Muscle of leg (tissue), 3 donors: ENCODE measurements at regions not wholly inside any gene's neighbourhood (a gene's known extent, or its start where the extent isn't known, plus 50 kb on each side); places are given as distances from the start of the nearest gene placed in this dataset.

Source experiments
- DNase-seq: peaks from one replicate; pipeline ENCODE4 v3.0.0; 2013
- H3K27ac ChIP-seq: one replicate; pipeline ENCODE4 v1.5.1; 2013; ENCODE audit warnings: mild to moderate bottlenecking, low read length, control low read depth
- H3K27me3 ChIP-seq: one replicate; pipeline ENCODE4 v1.6.1; 2013; ENCODE audit warnings: low read length; ENCODE audit not compliant: control insufficient read depth, insufficient read depth
- H3K36me3 ChIP-seq: one replicate; pipeline ENCODE4 v1.6.1; 2013; ENCODE audit warnings: low read length; ENCODE audit not compliant: control insufficient read depth, insufficient read depth
- H3K4me1 ChIP-seq: one replicate; pipeline ENCODE4 v1.6.1; 2013; ENCODE audit warnings: low read length; ENCODE audit not compliant: control insufficient read depth, insufficient read depth
- H3K4me3 ChIP-seq: one replicate; pipeline ENCODE4 v1.5.1; 2013; ENCODE audit warnings: low read length, control low read depth
- H3K9me3 ChIP-seq: replicated peaks from 2 replicates; pipeline ENCODE4 v1.6.1; 2013; ENCODE audit warnings: low read depth, low read length; ENCODE audit not compliant: control insufficient read depth
- WGBS: methylation state at CpG from one replicate; pipeline ENCODE4 v1.1.5; 2013; ENCODE audit warnings: missing lambda C conversion rate; ENCODE audit not compliant: insufficient coverage; 5-methylcytosine and 5-hydroxymethylcytosine counted together

- H3K27ac ChIP-seq = no peak overlapping the region
- no peaks in the 10 kb centered on the region for H3K4me1 ChIP-seq
- H3K9me3 ChIP-seq = no peaks in the 10 kb centered on the region
- H3K4me3 ChIP-seq = no peak overlapping the region
- no peak for DNase-seq
- peaks cover 11% of the 10 kb centered on the region for H3K27me3 ChIP-seq
- H3K36me3 ChIP-seq = no peaks in the 10 kb centered on the region
- 62% methylated on average over 13 of the region's 20 CpGs for WGBS
These were observed 178.8 kb downstream of the IGLL1 start for GRCh38 chr22:23401111-23401909.

DNA sequence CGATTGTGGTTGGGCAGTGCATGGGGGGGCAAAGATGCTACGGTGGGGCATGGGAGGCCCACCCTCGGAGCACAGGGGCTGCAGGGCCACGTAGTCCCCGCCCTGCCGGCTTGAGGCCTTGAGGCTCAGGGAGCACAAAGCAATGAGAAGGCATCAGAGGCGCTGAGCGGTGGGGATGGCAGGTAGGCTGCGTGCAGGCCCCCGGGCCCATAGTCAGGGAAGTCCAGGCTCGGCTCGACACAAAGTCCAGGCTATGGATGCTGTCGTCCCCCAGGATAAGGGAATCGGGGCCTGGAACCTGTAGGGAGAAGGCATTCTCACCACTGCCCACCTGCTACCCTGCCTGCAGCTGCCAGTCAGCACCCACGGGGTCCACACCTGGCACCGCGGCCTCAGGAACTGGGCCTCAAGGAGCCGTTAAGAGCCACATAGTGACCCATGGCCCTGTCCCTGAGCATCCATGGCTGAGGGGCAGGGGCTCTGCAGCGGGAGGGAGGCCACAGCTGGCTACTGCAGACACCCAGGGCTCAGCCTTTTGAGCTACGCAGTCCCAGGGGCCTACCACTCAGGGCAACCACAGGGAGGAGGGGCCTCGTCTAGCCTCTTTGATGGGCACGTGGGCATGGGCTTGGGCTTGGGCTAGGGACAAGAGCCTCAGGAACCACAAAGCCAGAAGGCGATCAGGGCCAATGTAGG is 179.7 kb downstream of the IGLL1 start:
- Histone ChIP-seq H3K9me3 (no peaks in the 10 kb centered on the region), H3K27me3 (peaks cover 9% of the 10 kb centered on the region), H3K27ac (no peak overlapping the region), H3K36me3 (no peaks in the 10 kb centered on the region), H3K4me3 (no peak overlapping the region), H3K4me1 (no peaks in the 10 kb centered on the region)
- WGBS = 88% methylated on average over 22 of the region's 23 CpGs
- no peak for DNase-seq

GRCh38 chr22:23399367-23400285 is 180.5 kb downstream of the IGLL1 start:
- Histone ChIP-seq H3K4me3 (no peak overlapping the region), H3K36me3 (no peaks in the 10 kb centered on the region), H3K9me3 (no peaks in the 10 kb centered on the region), H3K27ac (no peak overlapping the region), H3K4me1 (no peaks in the 10 kb centered on the region), H3K27me3 (peaks cover 7% of the 10 kb centered on the region)
- DNase-seq = no peak
- WGBS = 79% methylated on average over 38 of the region's 46 CpGs

- H3K4me3 ChIP-seq = no peak overlapping the region
- WGBS = 52% methylated on average over 10 of the region's 15 CpGs
- DNase-seq = no peak
- no peaks in the 10 kb centered on the region for H3K9me3 ChIP-seq
- H3K4me1 ChIP-seq = no peaks in the 10 kb centered on the region
- no peak overlapping the region for H3K27ac ChIP-seq
- H3K27me3 ChIP-seq = peaks cover 7% of the 10 kb centered on the region
- no peaks in the 10 kb centered on the region for H3K36me3 ChIP-seq
These were observed 181.3 kb downstream of the IGLL1 start for GRCh38 chr22:23398701-23399366.

GRCh38 chr22:23397613-23398567 is 182.2 kb downstream of the IGLL1 start:
- peaks cover 5% of the 10 kb centered on the region for H3K27me3 ChIP-seq
- no peaks in the 10 kb centered on the region for H3K9me3 ChIP-seq
- H3K36me3 ChIP-seq = no peaks in the 10 kb centered on the region
- WGBS = 88% methylated on average over 27 of the region's 29 CpGs
- no peaks in the 10 kb centered on the region for H3K4me1 ChIP-seq
- H3K27ac ChIP-seq = no peak overlapping the region
- H3K4me3 ChIP-seq = no peak overlapping the region
- no peak for DNase-seq

DNA sequence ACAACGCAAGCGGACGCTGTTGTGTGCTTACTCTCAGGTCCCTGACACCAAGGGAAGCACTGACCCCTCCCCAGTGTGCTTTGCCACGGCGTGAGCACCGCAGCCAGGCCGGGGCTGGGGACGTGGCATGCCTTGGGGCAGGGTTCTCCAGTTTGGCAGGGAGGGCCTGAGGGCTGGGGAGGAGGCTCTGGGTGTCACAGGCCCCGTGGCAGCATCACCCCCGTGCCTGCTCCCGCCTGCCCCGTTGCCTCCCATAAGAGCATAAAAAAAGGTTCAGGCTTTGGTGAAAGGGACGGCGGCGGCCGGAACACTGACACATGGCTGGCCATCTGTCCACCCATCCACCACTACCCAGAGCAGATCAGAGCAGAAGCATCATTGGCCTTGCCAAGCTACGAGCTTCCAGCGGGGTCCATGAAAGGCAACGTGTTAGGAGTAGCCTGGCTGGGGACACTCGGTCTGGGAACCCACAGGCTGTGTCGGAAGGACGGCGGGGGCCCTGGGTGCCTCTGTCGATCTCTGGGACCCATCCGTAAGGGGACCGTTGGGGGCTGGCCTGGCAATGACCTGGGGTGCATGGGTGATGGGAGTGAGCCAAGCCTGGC is 183.0 kb downstream of the IGLL1 start:
- H3K4me1 ChIP-seq = no peaks in the 10 kb centered on the region
- no peaks in the 10 kb centered on the region for H3K36me3 ChIP-seq
- DNase-seq = no peak
- H3K4me3 ChIP-seq = no peak overlapping the region
- H3K27me3 ChIP-seq = peaks cover 4% of the 10 kb centered on the region
- 76% methylated on average over 21 of the region's 26 CpGs for WGBS
- H3K27ac ChIP-seq = no peak overlapping the region
- H3K9me3 ChIP-seq = no peaks in the 10 kb centered on the region

GRCh38 chr22:23396362-23397007 is 183.6 kb downstream of the IGLL1 start:
- H3K4me3 ChIP-seq = no peak overlapping the region
- H3K27me3 ChIP-seq = no peaks in the 10 kb centered on the region
- no peaks in the 10 kb centered on the region for H3K36me3 ChIP-seq
- H3K9me3 ChIP-seq = no peaks in the 10 kb centered on the region
- H3K4me1 ChIP-seq = no peaks in the 10 kb centered on the region
- no peak overlapping the region for H3K27ac ChIP-seq
- DNase-seq = no peak
- WGBS = 40% methylated on average over 3 of the region's 8 CpGs

- Histone ChIP-seq H3K4me1 (no peaks in the 10 kb centered on the region), H3K36me3 (no peaks in the 10 kb centered on the region), H3K4me3 (no peak overlapping the region), H3K9me3 (no peaks in the 10 kb centered on the region), H3K27ac (no peak overlapping the region), H3K27me3 (no peaks in the 10 kb centered on the region)
- whole genome bisulfite sequencing = 72% methylated on average over 11 of the region's 14 CpGs
- no peak for DNase-seq
These were observed 184.3 kb downstream of the IGLL1 start for GRCh38 chr22:23395530-23396361.
